H9 (cell line): ENCODE measurements at regions not wholly inside any gene's neighbourhood (a gene's known extent, or its start where the extent isn't known, plus 50 kb on each side); places are given as distances from the start of the nearest gene placed in this dataset.

Experiments
- DNase-seq: peaks from one replicate; pipeline ENCODE4 v3.0.0-alpha.2; 2017
- H2AFZ ChIP-seq: one replicate; pipeline ENCODE4 v1.6.1; 2013; ENCODE audit warnings: mild to moderate bottlenecking, low read length, control low read depth, moderate library complexity
- H2AK5ac ChIP-seq: 2 replicates; pipeline ENCODE4 v1.6.1; 2013; ENCODE audit warnings: low read length, control low read depth, mixed read lengths; ENCODE audit not compliant: insufficient read length
- H2BK120ac ChIP-seq: one replicate; pipeline ENCODE4 v1.6.1; 2013; ENCODE audit warnings: low read depth, mild to moderate bottlenecking, low read length, control low read depth, inconsistent platforms; ENCODE audit not compliant: poor library complexity, severe bottlenecking
- H2BK12ac ChIP-seq: 2 replicates; pipeline ENCODE4 v1.6.1; 2013; ENCODE audit warnings: low read length, control low read depth, mixed read lengths, low read depth; ENCODE audit not compliant: insufficient read length
- H2BK15ac ChIP-seq: 2 replicates; pipeline ENCODE4 v1.6.1; 2013; ENCODE audit warnings: low read depth, low read length, control low read depth
- H2BK20ac ChIP-seq: one replicate; pipeline ENCODE4 v1.6.1; 2013; ENCODE audit warnings: low read depth, mild to moderate bottlenecking, low read length, control low read depth, inconsistent platforms; ENCODE audit not compliant: poor library complexity, severe bottlenecking
- H2BK5ac ChIP-seq: 2 replicates; pipeline ENCODE4 v1.6.1; 2013; ENCODE audit warnings: low read length, control low read depth, mixed read lengths; ENCODE audit not compliant: insufficient read length
- H3K14ac ChIP-seq: 2 replicates; pipeline ENCODE4 v1.6.1; 2013; ENCODE audit warnings: low read length, control low read depth; ENCODE audit not compliant: insufficient read depth
- H3K18ac ChIP-seq: 2 replicates; pipeline ENCODE4 v1.6.1; 2013; ENCODE audit warnings: low read depth, mild to moderate bottlenecking, mixed read lengths, low read length, control low read depth; ENCODE audit not compliant: insufficient read length
- H3K23ac ChIP-seq: 2 replicates; pipeline ENCODE4 v1.6.1; 2013; ENCODE audit warnings: low read length, control low read depth, mixed read lengths, low read depth; ENCODE audit not compliant: insufficient read length
- H3K23me2 ChIP-seq: 2 replicates; pipeline ENCODE4 v1.6.1; 2013; ENCODE audit warnings: low read depth, mild to moderate bottlenecking, mixed read lengths, low read length, control low read depth; ENCODE audit not compliant: insufficient read length, poor library complexity, severe bottlenecking
- H3K27ac ChIP-seq: 2 replicates; pipeline ENCODE4 v1.5.1; 2013; ENCODE audit warnings: low read length, control low read depth, mixed read lengths, low read depth; ENCODE audit not compliant: insufficient read length
- H3K27me3 ChIP-seq: 2 replicates; pipeline ENCODE4 v1.6.1; 2013; ENCODE audit warnings: low read length, control low read depth, inconsistent platforms; ENCODE audit not compliant: insufficient read depth
- H3K4ac ChIP-seq: 2 replicates; pipeline ENCODE4 v1.6.1; 2013; ENCODE audit warnings: low read depth, mild to moderate bottlenecking, control low read depth, inconsistent platforms, low read length, moderate library complexity
- H3K4me1 ChIP-seq: 2 replicates; pipeline ENCODE4 v1.6.1; 2013; ENCODE audit warnings: low read length, control low read depth, inconsistent platforms; ENCODE audit not compliant: insufficient read depth
- H3K4me2 ChIP-seq: 2 replicates; pipeline ENCODE4 v1.6.1; 2013; ENCODE audit warnings: low read length, control low read depth, mixed read lengths; ENCODE audit not compliant: insufficient read length, insufficient read depth
- H3K56ac ChIP-seq: 2 replicates; pipeline ENCODE4 v1.6.1; 2013; ENCODE audit warnings: low read depth, mild to moderate bottlenecking, mixed read lengths, low read length, control low read depth; ENCODE audit not compliant: insufficient read length
- H3K79me1 ChIP-seq: 2 replicates; pipeline ENCODE4 v1.6.1; 2013; ENCODE audit warnings: low read depth, mild to moderate bottlenecking, moderate library complexity, low read length, control low read depth, inconsistent platforms; ENCODE audit not compliant: insufficient read depth, poor library complexity, severe bottlenecking
- H3K79me2 ChIP-seq: 2 replicates; pipeline ENCODE4 v1.6.1; 2013; ENCODE audit warnings: low read length, control low read depth, inconsistent platforms; ENCODE audit not compliant: insufficient read depth
- H3K9ac ChIP-seq: 2 replicates; pipeline ENCODE4 v1.6.1; 2013; ENCODE audit warnings: low read length, control low read depth, mixed read lengths; ENCODE audit not compliant: insufficient read length; ENCODE audit errors: extremely low read depth
- H3K9me3 ChIP-seq: one replicate; pipeline ENCODE4 v1.6.1; 2013; ENCODE audit warnings: low read depth, low read length, inconsistent platforms; ENCODE audit not compliant: control insufficient read depth
- H3T11ph ChIP-seq: one replicate; pipeline ENCODE4 v1.6.1; 2013; ENCODE audit warnings: mild to moderate bottlenecking, low read length, control low read depth, inconsistent platforms
- H4K20me1 ChIP-seq: one replicate; pipeline ENCODE4 v1.6.1; 2013; ENCODE audit not compliant: control insufficient read depth, insufficient read length, insufficient read depth
- H4K5ac ChIP-seq: 2 replicates; pipeline ENCODE4 v1.6.1; 2013; ENCODE audit warnings: low read depth, mild to moderate bottlenecking, mixed read lengths, low read length, control low read depth; ENCODE audit not compliant: insufficient read length
- H4K8ac ChIP-seq: replicated peaks from 2 replicates; pipeline ENCODE4 v1.6.1; 2013; ENCODE audit warnings: low read length, control low read depth, mixed read lengths, low read depth; ENCODE audit not compliant: insufficient read length
- H4K91ac ChIP-seq: 2 replicates; pipeline ENCODE4 v1.6.1; 2013; ENCODE audit warnings: low read depth, mild to moderate bottlenecking, moderate library complexity, mixed read lengths, low read length, control low read depth; ENCODE audit not compliant: insufficient read length
- H3K27ac Mint-ChIP-seq, 3 experiments: 2 replicates in 2 of 3; 3 replicates in 1 of 3; pipeline ENCODE4 v1.8.0; 2020 to 2021; ENCODE audit warnings: mixed read lengths in 3 of 3, mild to moderate bottlenecking in 1 of 3, moderate library complexity in 1 of 3
- H3K27me3 Mint-ChIP-seq: 2 replicates; pipeline ENCODE4 v1.8.0; 2021; ENCODE audit warnings: low read depth, mild to moderate bottlenecking, moderate library complexity, mixed read lengths
- H3K36me3 Mint-ChIP-seq, 3 experiments: 2 replicates in 2 of 3; 3 replicates in 1 of 3; pipeline ENCODE4 v1.8.0; 2020 to 2021; ENCODE audit warnings: low read depth in 3 of 3, mixed read lengths in 3 of 3; ENCODE audit not compliant: insufficient read depth in 1 of 3
- H3K4me1 Mint-ChIP-seq, 2 experiments: 2 replicates each; pipeline ENCODE4 v1.8.0; 2020; ENCODE audit warnings: mixed read lengths in 2 of 2
- H3K4me3 Mint-ChIP-seq, 2 experiments: 2 replicates in 1 of 2; 3 replicates in 1 of 2; pipeline ENCODE4 v1.8.0; 2020 to 2021; ENCODE audit warnings: mild to moderate bottlenecking in 2 of 2, mixed read lengths in 2 of 2, moderate library complexity in 1 of 2
- H3K9me3 Mint-ChIP-seq, 2 experiments: 2 replicates in 1 of 2; 3 replicates in 1 of 2; pipeline ENCODE4 v1.8.0; 2020; ENCODE audit warnings: mild to moderate bottlenecking in 2 of 2, mixed read lengths in 2 of 2, moderate library complexity in 1 of 2
- WGBS: extraction: QIAGEN DNeasy Blood & Tissue Kit; methylation state at CpG from one replicate; pipeline ENCODE4 v1.1.7; 2013; ENCODE audit warnings: missing lambda C conversion rate, low lambda C conversion rate, mixed read lengths; ENCODE audit not compliant: insufficient read length; ENCODE audit errors: extremely low coverage; 5-methylcytosine and 5-hydroxymethylcytosine counted together
- TF ChIP-seq, protein P1 (sequence below): fragments of 200-600 bp; sonication (generic); conservative IDR thresholded peaks from 3 replicates; pipeline ENCODE4 v1.8.0; 2021; ENCODE audit warnings: antibody characterized with exemption, mild to moderate bottlenecking

DNA sequence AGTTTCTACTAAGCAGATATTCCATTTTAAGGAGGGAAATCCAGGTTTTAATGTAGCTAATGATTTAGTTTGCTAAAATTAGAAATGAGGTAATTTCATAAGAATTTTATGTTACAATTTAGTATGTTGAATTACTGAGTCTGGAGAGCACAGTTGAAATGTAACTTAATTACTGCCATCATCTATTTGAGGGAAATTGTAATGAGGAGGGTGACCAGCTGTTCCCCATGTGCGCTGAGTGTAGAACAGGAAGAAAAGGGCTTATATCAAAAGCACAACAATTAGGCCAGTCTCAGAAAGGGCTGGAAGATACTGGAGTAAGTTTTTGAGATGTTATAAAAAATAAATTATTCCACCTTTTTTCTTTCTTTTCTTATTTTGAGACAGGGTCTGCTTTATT lies 735.1 kb upstream of the GOT2 start:
- H3K4me1 Mint-ChIP-seq = no peaks in the 10 kb centered on the region
- H3K79me2 ChIP-seq = no peaks in the 10 kb centered on the region
- H3K4me2 ChIP-seq = no peak overlapping the region
- H3K14ac ChIP-seq = no peak overlapping the region
- no peaks in the 10 kb centered on the region for H3K9me3 ChIP-seq
- no peak overlapping the region for H3K56ac ChIP-seq
- no peak overlapping the region for H3K4me3 Mint-ChIP-seq
- H4K91ac ChIP-seq = no peak overlapping the region
- H3K27me3 Mint-ChIP-seq = no peaks in the 10 kb centered on the region
- H3K23me2 ChIP-seq = no peaks in the 10 kb centered on the region
- H2BK12ac ChIP-seq = no peak overlapping the region
- no peak overlapping the region for H3K27ac Mint-ChIP-seq
- H3K18ac ChIP-seq = no peak overlapping the region
- H4K8ac ChIP-seq = no peak overlapping the region
- no peaks in the 10 kb centered on the region for H3K79me1 ChIP-seq
- no peaks in the 10 kb centered on the region for H3K4me1 ChIP-seq
- H2BK15ac ChIP-seq = no peak overlapping the region
- no peak overlapping the region for H2BK20ac ChIP-seq
- H3K9me3 Mint-ChIP-seq = no peaks in the 10 kb centered on the region
- DNase-seq = no peak
- no peak overlapping the region for H3K4ac ChIP-seq
- H3K9ac ChIP-seq = no peak overlapping the region
- no peak overlapping the region for H3T11ph ChIP-seq
- H3K27me3 ChIP-seq = no peaks in the 10 kb centered on the region
- no peaks in the 10 kb centered on the region for H4K20me1 ChIP-seq
- H2AFZ ChIP-seq = no peak overlapping the region
- no peaks in the 10 kb centered on the region for H3K36me3 Mint-ChIP-seq
- H2AK5ac ChIP-seq = no peak overlapping the region
- TF ChIP-seq, protein P1, sequence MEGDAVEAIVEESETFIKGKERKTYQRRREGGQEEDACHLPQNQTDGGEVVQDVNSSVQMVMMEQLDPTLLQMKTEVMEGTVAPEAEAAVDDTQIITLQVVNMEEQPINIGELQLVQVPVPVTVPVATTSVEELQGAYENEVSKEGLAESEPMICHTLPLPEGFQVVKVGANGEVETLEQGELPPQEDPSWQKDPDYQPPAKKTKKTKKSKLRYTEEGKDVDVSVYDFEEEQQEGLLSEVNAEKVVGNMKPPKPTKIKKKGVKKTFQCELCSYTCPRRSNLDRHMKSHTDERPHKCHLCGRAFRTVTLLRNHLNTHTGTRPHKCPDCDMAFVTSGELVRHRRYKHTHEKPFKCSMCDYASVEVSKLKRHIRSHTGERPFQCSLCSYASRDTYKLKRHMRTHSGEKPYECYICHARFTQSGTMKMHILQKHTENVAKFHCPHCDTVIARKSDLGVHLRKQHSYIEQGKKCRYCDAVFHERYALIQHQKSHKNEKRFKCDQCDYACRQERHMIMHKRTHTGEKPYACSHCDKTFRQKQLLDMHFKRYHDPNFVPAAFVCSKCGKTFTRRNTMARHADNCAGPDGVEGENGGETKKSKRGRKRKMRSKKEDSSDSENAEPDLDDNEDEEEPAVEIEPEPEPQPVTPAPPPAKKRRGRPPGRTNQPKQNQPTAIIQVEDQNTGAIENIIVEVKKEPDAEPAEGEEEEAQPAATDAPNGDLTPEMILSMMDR = no peak
- H3K27ac ChIP-seq = no peak overlapping the region
- WGBS = no CpG with 5 or more reads among the region's 1 CpG
- no peak overlapping the region for H4K5ac ChIP-seq
- no peak overlapping the region for H2BK120ac ChIP-seq
- H3K23ac ChIP-seq = no peak overlapping the region
- H2BK5ac ChIP-seq = no peak overlapping the region
